NCI-H526 (cell line): ENCODE measurements at regions not wholly inside any gene's neighbourhood (a gene's known extent, or its start where the extent isn't known, plus 50 kb on each side); places are given as distances from the start of the nearest gene placed in this dataset.

Source experiments
- DNase-seq, 2 experiments: peaks; one replicate each; lab custom pipeline; 2025; lab: John Stamatoyannopoulos, UW

DNA sequence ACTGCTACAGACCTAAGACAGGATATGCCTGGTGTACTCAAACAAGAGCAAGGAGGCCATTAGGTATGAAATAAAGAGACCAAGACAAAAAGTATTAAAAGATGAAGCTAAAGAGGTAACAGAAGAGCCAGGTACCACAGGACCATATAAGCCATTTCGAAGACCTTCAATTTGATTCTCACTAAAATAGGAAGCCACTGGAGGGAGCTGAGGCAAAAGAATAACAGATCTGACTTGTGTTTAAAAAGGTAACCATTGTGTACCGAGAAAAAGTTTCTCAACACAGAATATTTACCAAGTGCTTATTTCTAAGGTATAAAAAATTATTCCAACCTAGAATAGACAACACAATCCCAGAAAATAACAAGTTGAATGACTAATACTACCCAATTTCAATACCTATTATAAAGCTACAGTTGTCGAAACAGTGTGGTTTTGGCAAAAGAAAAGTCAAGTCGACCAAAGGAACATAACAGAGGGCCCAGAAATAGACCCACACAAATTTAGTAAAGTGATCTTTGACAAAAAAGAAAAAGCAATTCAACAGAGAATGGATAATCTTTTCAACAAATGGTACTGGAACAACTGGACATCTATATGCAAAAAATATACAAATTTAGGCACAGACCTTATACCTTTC, 125.3 kb upstream of the DST start:
- DNase-seq = no peak

DNA sequence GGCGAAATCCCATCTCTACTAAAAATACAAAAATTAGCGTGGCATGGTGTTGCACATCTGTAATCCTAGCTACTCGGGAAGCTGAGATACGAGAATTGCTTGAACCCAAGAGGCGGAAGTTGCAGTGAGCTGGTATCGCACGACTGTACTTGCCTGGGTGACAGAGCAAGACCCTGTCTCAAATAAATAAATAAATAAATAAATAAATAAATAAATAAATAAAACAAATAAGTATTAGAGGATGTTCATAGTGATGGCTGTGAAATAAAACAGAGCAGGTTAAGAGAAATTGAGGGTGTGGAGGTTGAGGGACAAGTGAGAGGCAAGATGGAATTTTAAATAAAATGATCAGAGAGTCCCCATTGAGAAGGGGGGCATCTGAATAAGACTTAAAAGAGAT, 124.7 kb upstream of the DST start:
- DNase-seq = no peak

GRCh38 chr6:56766806-56767178, 124.1 kb upstream of the DST start:
- no peak for DNase-seq

DNA sequence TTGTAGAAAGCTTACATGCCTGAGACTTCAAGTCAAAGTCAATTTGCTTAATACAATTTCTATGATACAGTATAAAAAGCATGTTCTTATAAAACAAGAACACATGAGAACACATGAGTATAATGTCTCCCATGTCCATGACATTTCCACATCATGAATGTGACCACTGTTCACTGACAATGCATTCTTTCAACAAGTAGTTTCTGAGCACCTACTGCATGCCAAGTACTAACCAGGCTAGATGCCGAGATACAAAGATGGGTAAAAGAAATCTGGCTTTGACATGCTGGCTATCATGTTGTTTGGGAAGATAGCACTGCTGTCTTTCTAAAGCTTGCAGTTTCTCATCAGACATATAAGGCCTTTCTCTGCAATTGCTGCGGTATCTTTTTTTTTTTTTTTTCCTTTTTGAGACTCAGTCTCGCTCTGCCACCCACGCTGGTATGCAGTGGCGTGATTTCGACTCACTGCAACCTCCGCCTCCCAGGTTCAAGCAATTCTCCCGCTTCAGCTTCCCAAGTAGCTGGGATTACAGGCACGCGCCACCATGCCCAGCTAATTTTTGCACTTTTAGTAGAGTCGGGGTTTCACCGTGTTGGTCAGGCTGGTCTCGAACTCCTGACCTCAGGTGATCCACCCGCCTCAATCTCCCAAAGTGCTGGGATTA, 123.6 kb upstream of the DST start:
- no peak for DNase-seq

DNA sequence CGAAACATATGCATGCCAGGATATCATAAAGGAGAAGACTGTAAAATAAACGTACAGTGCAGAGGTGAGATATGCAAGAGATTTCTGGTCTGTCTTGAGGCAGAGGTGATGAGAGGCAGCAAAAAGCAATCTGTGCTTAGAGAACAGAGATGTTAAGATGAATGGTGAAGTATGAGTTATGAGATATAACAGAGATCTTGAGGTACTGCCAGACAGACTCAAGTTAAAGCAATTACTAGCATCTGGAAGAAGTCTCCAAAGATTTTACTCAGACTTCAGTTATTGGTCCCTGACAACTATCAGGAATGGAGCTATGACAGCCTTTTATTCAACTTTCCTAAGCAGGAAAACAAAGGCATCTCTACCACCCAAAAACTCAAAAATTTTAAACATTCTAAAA, 122.8 kb upstream of the DST start:
- no peak for DNase-seq

GRCh38 chr6:56764081-56764566, 121.4 kb upstream of the DST start:
- peak in 1 of 2 experiments; percentile 38 for DNase-seq

DNA sequence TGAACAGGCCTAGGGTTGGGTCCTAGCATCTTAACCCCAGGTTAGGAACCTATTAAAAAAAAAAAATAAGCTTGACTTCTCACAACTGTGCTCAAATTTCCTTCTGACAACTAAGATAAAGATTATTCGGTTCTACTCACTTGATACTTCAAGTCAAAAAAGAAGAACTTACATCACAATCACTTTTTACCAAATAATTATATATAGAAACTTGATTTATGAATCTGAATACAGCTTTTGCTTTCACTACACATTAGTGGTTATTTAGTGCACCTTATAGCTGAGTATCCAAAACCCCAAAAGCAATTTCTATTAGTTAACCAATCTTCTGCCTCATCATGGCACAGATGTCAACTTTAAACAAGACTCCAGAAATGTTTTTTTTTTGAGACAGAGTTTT, 119.0 kb upstream of the DST start:
- DNase-seq = no peak

DNA sequence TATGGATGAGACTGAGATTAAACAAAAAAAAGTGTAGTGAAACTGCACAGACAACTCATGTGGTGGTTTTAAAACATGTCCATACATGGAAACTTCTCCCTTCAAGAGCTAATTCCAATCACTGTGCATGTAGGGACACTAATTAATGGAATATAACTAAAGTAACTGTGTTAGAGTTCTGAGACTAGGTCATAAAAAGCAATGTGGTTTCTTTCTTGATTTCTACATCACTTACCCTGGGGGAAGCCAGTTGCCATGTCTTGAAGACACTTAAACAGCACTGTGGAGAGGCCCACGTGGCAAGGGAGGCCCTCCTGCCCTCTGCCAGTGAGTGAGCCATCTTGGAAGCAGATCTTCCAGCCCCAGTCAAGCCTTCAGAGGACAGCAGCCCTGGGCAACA, 118.2 kb upstream of the DST start:
- DNase-seq = no peak

DNA sequence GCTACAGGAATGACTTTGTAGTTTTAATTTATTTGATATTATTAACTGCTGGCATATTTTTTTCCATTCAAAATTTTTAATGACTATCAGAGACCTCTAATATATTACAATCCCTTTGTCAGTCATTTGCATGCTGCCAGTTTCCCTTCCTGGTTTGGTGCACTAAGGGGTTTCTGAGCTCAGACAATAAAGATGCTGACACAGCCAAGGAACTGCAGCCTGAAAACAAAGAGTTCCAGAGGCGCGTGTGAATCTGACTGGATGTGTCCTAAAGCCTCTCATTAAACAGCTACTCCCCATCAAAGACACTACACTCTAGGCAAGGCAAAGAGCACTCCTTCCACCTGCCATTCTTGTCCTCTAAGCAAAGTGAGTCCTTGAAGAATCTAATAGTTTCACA, 116.8 kb upstream of the DST start:
- no peak for DNase-seq

DNA sequence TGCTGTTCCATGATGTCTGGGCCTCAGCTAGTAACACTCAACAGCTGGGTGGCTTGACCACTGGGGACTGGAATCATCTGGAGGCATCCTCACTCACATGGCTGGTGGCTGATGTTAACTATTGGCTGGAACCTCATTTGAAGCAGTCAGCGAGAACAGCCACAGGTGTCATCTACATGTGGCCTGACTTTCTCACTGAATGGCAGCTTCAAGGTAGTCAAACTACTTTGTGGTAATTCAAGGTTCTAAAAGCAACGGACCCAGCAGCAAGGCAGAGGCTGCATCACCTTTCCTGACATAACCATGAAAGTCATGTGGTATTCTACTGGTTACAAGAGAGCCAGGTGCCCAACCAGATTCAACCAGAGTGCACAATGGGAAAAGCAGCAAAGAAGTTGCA, 115.9 kb upstream of the DST start:
- DNase-seq = no peak

GRCh38 chr6:56758120-56758519, 115.4 kb upstream of the DST start:
- DNase-seq = no peak

DNA sequence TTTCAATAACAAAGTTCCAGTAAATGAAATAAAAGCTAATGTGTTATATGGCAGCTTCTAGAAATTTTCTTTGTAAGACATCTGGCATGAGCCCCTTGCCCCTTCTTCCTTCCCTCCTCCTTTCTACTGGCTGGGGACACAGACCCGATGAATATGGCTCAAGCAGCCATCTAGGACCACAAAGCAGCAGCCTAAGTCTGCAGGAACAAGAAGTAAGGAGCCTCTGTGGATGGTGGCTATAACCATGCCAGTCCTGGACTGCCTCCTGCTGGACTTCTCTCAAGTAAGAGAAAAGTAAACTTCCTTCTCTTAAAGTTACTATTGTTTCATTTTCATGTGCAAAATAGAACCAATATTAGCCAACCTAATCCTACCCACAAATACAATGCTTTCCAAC, 114.9 kb upstream of the DST start:
- DNase-seq = no peak

- no peak for DNase-seq
Observed at GRCh38 chr6:56756791-56757587, 114.3 kb upstream of the DST start.

DNA sequence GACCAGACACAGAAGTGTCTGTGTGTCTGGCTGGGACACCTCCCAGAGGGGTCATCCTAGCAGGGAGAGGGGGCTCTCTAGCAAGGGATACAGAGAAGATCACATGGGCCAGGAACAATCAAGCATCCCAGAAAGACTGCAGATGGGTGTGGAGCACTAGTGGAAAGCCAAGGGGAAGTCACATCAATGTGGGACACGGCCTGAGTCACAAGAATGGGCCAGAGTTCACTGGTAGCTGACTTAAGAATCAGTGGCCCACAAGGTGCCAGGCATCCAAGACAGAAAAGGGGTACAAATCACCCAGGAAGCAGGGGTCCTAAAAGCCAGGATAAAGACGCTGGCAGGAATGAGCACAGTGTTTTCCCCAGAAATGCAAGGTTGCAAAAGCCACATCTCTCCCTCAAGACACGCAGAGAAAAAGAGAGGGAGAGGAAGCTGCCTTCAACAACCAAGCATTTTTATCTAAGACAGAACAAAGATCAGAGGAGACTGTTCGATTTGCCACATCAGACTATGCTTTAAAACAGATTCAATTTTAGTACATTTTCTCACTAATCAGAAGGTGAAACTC, 113.6 kb upstream of the DST start:
- no peak for DNase-seq

GRCh38 chr6:56755040-56755439, 112.4 kb upstream of the DST start:
- no peak for DNase-seq

DNA sequence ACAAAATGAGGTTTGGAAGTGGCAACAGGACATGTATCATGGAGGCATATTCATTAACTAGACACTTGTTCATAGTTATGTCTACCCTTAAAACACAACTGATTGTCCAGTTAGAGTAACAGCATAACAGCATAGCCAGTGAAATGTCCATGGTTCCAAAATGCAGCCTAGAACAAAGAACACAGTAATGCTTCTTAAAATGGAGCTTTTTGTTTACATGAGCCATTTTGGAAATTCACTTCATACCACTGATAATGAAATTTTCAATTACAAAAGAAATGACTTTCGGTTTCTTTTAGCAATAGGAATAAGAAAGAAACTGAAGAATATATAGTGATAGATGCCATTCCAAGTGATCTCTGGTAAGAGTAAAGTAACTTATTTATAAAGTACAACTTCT, 111.1 kb upstream of the DST start:
- DNase-seq = no peak

DNA sequence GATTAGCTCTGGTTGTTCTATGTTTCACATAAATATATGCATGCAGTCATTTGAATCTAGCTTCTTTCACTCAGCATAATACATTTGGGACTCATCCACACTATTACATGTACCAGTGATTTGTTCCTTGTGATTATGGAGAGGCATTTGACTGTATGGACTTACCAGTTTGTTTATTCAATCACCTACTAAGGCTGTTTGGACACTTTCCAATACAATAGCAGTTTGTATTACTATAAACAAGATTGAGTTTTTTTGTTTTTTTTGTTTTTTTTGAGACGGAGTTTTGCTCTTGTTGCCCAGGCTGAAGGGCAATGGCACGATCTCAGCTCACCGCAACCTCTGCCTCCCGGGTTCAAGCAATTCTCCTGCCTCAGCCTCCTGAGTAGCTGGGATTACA, 109.8 kb upstream of the DST start:
- no peak for DNase-seq

GRCh38 chr6:56752009-56752408, 109.3 kb upstream of the DST start:
- DNase-seq = no peak

DNA sequence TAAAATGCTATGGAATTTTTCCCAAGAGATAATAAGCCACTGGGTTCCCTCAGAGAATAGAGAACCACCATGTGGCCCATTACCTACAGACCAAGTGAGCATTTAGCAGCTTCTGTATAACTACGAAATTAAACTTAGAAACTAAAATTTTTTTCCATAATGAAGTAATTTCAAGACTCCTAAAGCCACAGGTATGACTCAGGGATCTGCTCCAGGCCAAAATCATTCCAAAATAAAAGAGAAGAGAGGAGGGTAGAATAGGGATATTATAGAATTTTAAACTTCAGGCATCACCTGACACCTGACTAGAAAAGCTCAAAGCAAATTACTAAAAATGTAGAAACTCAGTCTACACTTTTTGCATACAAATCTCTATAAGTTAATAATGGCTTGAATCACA, 108.9 kb upstream of the DST start:
- DNase-seq = no peak

DNA sequence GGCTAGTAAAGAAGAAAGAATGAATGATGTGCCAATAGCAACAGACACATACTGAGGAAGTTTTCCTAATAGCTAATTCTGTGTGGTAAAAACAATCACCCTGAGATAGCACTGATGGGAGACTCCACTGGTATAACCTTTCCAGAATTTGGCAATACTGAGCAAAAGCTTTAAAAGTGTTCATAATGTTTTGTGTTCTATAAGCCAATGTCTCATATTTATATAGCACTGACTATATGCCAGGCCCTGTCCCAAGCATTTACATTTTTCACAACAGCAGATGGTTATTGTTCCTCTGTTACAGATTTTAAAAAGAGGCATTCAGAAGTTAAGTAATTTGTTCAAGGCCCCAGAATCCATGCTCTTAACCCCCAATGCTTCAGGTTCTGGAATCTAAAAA, 108.0 kb upstream of the DST start:
- DNase-seq = no peak

- no peak for DNase-seq
Observed at GRCh38 chr6:56749632-56750151, 107.0 kb upstream of the DST start.

DNA sequence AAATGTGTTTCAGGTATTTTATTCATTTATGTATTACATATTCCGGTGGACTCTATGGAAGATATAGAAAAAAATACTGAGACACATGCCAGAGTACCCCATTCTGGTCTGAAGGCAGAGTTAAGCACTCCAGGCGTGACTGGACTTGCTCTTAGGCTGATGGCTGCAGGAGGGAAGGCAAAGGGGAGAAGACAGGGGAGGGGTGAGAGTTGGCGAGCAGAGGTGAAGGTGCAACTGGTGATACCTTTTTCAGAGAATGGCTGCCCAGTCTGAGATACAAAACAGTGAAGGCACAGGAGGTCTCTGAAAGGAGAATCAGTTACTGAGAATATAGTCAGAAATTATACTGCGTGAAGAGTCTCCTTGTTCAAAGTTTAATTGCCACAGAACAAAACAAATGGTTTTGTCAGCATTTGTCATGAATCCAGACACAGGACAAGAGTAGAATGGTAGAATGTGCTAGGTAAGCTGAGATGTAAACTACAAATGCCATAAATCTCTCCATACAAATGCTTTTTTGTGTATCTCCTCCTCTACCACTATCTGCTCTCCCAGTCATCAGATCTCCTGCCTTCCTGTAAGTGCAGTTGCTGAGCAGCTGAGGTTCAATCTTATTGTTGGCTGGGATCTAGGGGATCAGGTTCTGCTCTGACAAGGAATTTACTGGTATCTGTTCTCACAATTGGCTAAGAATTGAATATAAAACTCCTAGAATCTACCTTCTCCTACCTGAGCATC, 104.2 kb upstream of the DST start:
- peak in 1 of 2 experiments; percentile 18 for DNase-seq
